MM.1S (cell line): ENCODE measurements at regions not wholly inside any gene's neighbourhood (a gene's known extent, or its start where the extent isn't known, plus 50 kb on each side); places are given as distances from the start of the nearest gene placed in this dataset.

Experiments used
- CTCF ChIP-seq: fragments of 300-600 bp; sonication (generic); IDR thresholded peaks from 2 replicates; pipeline ENCODE4 v1.5.1; 2016; ENCODE audit warnings: antibody characterized with exemption, low read length, mixed read lengths
- EZH2phosphoT487 ChIP-seq: fragments of 300-600 bp; sonication (generic); IDR thresholded peaks from 2 replicates; pipeline ENCODE4 v1.6.1; 2018; ENCODE audit warnings: antibody characterized with exemption, low read length

- no peak for TF ChIP-seq CTCF
- no peak for TF ChIP-seq EZH2phosphoT487
Observed at GRCh38 chr6:22668717-22669116, 99.4 kb downstream of the HDGFL1 start.
